AG04450 (cell line): ENCODE measurements at regions not wholly inside any gene's neighbourhood (a gene's known extent, or its start where the extent isn't known, plus 50 kb on each side); places are given as distances from the start of the nearest gene placed in this dataset.

Experiments used
- CTCF ChIA-PET: fragments of 300-600, 350-600 bp; formaldehyde crosslinking; extraction: SDS; loops from one replicate; lab custom pipeline; 2022; ENCODE audit warnings: antibody characterized with exemption, inconsistent platforms; lab: Charles Lee
- POLR2A ChIA-PET: fragments of 350-600 bp; formaldehyde crosslinking; extraction: SDS; loops from one replicate; lab custom pipeline; 2021; ENCODE audit warnings: antibody characterized with exemption, inconsistent platforms; lab: Yijun Ruan, JAX
- DNase-seq: peaks from one replicate; pipeline ENCODE4 v3.0.0-alpha.2; 2011; ENCODE audit warnings: low read depth, low spot score
- H3K27ac ChIP-seq: one replicate; pipeline ENCODE4 v1.5.1; 2012; ENCODE audit warnings: low read depth, low read length, control low read depth
- H3K27me3 ChIP-seq: one replicate; pipeline ENCODE4 v1.6.0; 2012; ENCODE audit warnings: low read length; ENCODE audit not compliant: control insufficient read depth, insufficient read depth
- H3K4me3 ChIP-seq: 2 replicates; pipeline ENCODE4 v1.5.1; 2011; ENCODE audit warnings: mild to moderate bottlenecking, low read depth, low read length, control low read depth
- H3K9me3 ChIP-seq: 2 replicates; pipeline ENCODE4 v1.5.1; 2012; ENCODE audit warnings: low read length; ENCODE audit not compliant: control insufficient read depth, insufficient read depth
- TF ChIP-seq, protein P1 (sequence below): IDR thresholded peaks from 2 replicates; pipeline ENCODE4 v1.5.1; 2011; ENCODE audit warnings: low read depth, low read length, control low read depth, inconsistent platforms

DNA sequence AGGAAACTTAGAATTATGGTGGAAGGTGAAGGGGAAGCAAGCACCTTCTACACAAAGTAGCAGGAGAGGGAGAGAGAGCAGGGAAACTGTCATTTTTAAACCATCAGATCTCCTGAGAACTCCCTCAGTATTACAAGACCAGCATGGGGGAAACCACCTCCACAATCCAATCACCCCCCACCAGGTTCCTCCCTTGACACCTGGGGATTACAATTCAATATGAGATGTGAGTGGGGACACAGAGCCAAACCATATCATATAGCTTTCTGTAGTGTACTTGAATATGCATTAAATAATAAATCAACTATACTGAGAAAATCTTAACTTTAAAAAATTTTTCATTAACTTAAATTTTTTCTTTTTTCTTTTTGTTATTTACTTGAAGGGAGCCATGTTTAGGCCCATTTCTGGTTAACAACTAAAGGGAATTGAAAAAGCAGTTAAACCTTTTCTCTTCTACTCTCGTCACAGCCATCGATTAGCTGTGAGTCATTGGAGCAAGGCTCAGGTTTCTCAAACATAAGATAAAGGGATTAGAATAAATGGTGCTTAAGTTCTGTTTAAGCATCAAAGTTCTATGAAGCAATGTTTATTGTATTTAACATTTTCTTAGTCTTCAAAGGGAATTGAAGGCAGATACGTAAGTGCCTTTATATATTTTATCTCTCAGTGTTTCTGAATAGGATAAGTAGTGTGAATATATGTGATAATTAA, 72.2 kb upstream of the DPT start:
- Histone ChIP-seq H3K9me3 (no peaks in the 10 kb centered on the region), H3K27ac (no peak overlapping the region), H3K27me3 (no peaks in the 10 kb centered on the region), H3K4me3 (no peak overlapping the region)
- CTCF ChIA-PET = no interaction called here
- POLR2A ChIA-PET = no interaction called here
- no peak for DNase-seq
- TF ChIP-seq, protein P1, sequence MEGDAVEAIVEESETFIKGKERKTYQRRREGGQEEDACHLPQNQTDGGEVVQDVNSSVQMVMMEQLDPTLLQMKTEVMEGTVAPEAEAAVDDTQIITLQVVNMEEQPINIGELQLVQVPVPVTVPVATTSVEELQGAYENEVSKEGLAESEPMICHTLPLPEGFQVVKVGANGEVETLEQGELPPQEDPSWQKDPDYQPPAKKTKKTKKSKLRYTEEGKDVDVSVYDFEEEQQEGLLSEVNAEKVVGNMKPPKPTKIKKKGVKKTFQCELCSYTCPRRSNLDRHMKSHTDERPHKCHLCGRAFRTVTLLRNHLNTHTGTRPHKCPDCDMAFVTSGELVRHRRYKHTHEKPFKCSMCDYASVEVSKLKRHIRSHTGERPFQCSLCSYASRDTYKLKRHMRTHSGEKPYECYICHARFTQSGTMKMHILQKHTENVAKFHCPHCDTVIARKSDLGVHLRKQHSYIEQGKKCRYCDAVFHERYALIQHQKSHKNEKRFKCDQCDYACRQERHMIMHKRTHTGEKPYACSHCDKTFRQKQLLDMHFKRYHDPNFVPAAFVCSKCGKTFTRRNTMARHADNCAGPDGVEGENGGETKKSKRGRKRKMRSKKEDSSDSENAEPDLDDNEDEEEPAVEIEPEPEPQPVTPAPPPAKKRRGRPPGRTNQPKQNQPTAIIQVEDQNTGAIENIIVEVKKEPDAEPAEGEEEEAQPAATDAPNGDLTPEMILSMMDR = no peak

DNA sequence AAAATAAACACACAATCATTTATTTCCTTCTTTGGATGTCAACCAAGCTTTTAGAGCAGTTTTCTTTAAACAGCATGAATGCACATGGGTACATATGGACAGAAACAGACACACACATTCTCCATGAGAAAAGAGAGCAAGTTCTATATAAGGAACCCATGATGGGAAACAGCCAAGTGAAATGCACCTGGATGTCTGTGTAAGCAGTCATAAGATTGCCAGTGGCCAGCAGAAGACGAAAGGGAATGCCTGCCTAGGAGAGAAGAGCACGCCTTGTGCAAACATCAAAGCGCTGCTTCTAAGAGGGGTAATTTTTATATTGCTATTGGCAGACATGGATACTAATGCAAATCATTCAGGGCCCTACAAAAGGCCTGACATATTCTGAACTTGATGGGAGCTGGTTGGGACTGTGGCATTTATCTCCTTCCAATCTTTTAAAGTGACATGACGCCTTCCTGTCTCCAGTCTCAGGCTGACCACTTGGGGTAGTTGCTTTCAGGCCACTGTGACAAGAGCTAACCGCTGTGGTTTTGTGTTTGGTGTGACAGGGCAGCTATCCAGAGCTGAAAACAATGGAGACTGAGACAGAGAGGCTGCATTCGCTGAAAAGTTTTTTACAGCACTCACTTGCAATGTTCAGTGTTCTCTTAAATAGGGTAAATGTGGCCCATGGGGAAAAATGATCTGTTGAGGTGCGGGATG, 75.0 kb upstream of the DPT start:
- no peak overlapping the region for H3K4me3 ChIP-seq
- CTCF ChIA-PET = interaction anchor here (1.5 kb wide), 1 partner anchor 545 kb away, joined by 4 read pairs; no protein-coding TSS in a partner anchor
- no peaks in the 10 kb centered on the region for H3K27me3 ChIP-seq
- TF ChIP-seq, protein P1 = no peak
- no peak overlapping the region for H3K27ac ChIP-seq
- POLR2A ChIA-PET = no interaction called here
- H3K9me3 ChIP-seq = no peaks in the 10 kb centered on the region
- DNase-seq = no peak

DNA sequence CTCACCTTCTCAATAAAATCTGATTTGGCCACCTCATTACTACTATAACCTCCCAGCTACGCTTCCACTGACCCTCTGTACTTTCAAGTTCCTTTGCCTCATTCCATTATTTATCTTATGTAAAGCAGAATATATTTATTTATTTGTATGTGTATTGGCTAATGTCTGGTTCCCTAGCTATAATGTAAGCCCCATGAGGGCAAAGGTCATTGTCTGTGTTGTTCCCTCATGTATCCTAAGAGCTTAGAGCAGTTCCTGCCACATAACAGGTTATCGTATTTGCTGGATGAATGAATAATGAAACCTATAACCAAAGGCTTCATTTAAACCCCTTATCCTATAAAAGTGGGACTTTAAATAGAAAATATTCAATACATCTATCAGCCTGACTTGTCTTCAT, 77.9 kb upstream of the DPT start:
- no peak overlapping the region for H3K4me3 ChIP-seq
- no peaks in the 10 kb centered on the region for H3K9me3 ChIP-seq
- DNase-seq = no peak
- no peak overlapping the region for H3K27ac ChIP-seq
- no peaks in the 10 kb centered on the region for H3K27me3 ChIP-seq
- CTCF ChIA-PET = no interaction called here
- TF ChIP-seq, protein P1 = no peak
- POLR2A ChIA-PET = no interaction called here

DNA sequence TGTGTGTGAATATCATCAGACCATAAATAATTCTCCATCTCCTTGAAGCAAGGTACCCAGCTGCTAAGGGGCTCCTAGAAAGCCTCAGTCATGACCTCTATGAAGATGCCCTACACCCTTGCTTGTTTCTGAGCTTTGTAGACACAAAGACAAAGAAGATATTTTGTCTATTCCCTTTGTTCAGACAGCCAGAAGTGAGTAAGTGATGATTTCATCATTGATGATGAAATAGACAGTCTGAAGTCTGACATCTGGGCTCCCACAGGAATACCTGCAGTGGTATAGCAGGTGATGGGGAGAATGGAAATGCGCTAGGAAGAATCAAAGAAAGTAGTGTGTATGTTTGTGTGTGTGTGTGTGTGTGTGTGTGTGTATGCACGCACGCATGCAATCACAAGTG, 82.2 kb upstream of the DPT start:
- Histone ChIP-seq H3K9me3 (no peaks in the 10 kb centered on the region), H3K4me3 (no peak overlapping the region), H3K27ac (no peak overlapping the region), H3K27me3 (no peaks in the 10 kb centered on the region)
- POLR2A ChIA-PET = no interaction called here
- TF ChIP-seq, protein P1 = no peak
- no peak for DNase-seq
- CTCF ChIA-PET = no interaction called here

DNA sequence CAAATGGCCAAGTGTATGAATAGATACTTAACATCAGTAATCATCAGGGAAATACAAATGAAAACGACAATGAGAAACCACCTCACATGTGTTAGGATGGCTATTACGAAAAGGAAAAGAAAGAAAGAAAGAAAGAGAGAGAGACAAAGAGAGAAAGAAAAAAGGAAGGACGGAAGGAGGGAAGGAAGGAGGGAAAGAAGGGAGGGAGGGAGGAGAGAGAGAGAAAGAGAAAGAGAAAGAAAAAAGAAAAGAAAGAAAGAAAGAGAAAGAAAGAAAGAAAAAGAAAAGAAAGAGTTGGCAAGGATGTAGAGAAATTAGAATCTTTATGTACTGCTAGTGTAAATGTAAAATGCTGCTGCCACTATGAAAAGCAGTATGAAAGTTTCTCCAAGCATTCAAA, 90.7 kb upstream of the DPT start:
- Histone ChIP-seq H3K27me3 (no peaks in the 10 kb centered on the region), H3K27ac (no peak overlapping the region), H3K4me3 (no peak overlapping the region), H3K9me3 (no peaks in the 10 kb centered on the region)
- DNase-seq = no peak
- ChIA-PET CTCF (no interaction called here), POLR2A (interaction anchor here (0.9 kb wide), 1 partner anchor 142 kb away, joined by 3 read pairs; no protein-coding TSS in a partner anchor)
- TF ChIP-seq, protein P1 = no peak
